GM12874 (cell line): ENCODE measurements at regions not wholly inside any gene's neighbourhood (a gene's known extent, or its start where the extent isn't known, plus 50 kb on each side); places are given as distances from the start of the nearest gene placed in this dataset.

ENCODE experiments used
- TF ChIP-seq, protein P1 (sequence below): IDR thresholded peaks from 2 replicates; pipeline ENCODE4 v1.5.1; 2011; ENCODE audit warnings: low read depth, mild to moderate bottlenecking, control low read depth, low read length, moderate library complexity; ENCODE audit not compliant: insufficient read depth

DNA sequence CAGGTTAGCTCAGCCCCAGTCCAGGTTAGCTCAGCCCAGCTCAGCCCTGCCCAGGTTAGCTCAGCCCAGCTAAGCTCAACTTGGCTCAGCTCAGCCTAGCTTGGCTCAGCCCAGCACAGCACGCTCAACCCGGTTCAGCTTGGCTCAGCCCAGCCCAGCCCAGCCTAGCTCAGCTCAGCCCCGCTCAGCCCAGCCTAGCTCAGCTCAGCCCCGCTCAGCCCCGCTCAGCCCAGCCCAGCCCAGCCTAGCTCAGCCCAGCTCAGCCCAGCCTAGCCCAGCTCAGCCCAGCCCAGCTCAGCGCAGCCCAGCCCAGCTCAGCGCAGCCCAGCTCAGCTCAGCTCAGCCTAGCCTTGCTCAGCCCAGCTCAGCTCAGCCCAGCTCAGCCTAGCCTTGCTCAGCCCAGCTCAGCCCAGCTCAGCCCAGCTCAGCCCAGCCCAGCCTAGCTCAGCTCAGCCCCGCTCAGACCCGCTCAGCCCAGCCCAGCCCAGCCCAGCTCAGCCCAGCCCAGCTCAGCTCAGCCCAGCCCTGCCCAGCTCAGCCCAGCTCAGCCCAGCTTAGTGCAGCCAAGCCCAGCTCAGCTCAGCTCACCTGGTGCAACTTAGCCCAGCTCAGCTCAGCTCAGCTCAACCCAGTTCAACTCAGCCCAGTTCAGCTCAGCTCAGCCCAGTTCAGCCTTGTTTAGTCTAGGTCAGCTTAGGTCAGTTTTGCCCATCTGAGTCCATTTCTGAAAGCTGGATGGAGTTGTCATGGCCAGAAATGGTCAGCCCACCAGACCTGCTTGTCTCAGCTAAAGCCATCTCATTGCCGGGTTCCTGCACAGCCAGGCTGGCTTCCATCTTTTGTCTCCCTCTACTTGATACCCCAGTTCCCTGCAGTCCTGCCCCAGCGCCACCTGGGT lies 333.6 kb downstream of the TMEM121 start:
- TF ChIP-seq, protein P1, sequence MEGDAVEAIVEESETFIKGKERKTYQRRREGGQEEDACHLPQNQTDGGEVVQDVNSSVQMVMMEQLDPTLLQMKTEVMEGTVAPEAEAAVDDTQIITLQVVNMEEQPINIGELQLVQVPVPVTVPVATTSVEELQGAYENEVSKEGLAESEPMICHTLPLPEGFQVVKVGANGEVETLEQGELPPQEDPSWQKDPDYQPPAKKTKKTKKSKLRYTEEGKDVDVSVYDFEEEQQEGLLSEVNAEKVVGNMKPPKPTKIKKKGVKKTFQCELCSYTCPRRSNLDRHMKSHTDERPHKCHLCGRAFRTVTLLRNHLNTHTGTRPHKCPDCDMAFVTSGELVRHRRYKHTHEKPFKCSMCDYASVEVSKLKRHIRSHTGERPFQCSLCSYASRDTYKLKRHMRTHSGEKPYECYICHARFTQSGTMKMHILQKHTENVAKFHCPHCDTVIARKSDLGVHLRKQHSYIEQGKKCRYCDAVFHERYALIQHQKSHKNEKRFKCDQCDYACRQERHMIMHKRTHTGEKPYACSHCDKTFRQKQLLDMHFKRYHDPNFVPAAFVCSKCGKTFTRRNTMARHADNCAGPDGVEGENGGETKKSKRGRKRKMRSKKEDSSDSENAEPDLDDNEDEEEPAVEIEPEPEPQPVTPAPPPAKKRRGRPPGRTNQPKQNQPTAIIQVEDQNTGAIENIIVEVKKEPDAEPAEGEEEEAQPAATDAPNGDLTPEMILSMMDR = no peak

DNA sequence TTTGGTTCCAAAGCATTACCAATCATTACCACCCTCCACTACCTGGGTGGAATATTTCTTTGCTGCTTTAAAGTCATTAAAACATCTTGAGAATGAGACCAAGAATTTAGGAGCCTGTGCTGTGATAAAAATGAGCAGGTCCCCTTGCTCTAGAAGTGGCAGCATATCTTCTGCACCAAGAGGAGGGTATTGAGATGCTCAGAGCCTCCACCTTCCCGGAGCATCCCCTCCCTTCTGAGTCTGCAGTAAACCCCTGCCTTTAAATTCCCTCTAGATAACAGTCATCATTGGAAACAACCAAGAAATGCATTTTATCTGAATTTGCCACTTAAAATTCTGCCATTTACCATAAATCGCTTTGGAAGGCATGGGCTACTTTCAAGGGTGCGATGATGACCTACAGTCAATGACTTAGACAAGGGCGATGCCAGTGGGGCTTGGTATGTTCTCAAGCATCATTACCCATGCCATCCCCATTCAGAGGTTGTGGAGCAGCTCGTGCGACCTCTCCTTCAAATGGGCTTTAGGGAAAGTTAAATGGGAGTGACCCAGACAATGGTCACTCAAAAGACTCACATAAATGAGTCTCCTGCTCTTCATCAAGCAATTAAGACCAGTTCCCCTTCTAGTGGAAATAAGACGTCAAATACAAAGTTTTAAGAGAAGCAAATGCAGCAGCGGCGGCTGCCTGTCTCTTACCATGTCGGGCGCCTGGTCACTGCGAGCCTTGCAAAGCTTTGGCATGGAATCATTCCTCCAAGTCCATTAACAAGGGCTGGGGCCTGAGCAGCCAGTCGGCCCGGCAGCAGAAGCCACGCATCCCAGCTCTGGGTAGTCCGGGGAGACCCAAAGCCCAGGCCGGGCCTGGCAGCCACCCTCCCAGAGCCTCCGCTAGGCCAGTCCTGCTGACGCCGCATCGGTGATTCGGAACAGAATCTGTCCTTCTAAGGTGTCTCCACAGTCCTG lies 334.5 kb downstream of the TMEM121 start:
- TF ChIP-seq, protein P1 = no peak

DNA sequence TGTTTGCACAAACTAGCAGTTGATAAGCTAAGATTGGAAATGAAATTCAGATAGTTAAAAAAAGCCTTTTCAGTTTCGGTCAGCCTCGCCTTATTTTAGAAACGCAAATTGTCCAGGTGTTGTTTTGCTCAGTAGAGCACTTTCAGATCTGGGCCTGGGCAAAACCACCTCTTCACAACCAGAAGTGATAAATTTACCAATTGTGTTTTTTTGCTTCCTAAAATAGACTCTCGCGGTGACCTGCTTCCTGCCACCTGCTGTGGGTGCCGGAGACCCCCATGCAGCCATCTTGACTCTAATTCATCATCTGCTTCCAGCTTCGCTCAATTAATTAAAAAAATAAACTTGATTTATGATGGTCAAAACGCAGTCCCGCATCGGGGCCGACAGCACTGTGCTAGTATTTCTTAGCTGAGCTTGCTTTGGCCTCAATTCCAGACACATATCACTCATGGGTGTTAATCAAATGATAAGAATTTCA lies 335.6 kb downstream of the TMEM121 start:
- TF ChIP-seq, protein P1 = no peak

DNA sequence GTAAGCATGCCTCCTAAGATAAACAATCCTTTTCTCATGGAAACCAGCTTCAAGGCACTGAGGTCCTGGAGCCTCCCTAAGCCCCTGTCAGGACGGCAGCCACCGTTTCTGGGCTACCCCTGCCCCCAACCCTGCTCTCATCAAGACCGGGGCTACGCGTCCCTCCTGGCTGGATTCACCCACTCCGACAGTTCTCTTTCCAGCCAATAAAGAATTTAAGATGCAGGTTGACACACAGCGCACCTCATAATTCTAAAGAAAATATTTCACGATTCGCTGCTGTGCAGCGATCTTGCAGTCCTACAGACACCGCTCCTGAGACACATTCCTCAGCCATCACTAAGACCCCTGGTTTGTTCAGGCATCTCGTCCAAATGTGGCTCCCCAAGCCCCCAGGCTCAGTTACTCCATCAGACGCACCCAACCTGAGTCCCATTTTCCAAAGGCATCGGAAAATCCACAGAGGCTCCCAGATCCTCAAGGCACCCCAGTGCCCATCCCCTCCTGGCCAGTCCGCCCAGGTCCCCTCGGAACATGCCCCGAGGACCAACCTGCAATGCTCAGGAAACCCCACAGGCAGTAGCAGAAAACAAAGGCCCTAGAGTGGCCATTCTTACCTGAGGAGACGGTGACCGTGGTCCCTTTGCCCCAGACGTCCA lies 336.3 kb downstream of the TMEM121 start:
- TF ChIP-seq, protein P1 = no peak

DNA sequence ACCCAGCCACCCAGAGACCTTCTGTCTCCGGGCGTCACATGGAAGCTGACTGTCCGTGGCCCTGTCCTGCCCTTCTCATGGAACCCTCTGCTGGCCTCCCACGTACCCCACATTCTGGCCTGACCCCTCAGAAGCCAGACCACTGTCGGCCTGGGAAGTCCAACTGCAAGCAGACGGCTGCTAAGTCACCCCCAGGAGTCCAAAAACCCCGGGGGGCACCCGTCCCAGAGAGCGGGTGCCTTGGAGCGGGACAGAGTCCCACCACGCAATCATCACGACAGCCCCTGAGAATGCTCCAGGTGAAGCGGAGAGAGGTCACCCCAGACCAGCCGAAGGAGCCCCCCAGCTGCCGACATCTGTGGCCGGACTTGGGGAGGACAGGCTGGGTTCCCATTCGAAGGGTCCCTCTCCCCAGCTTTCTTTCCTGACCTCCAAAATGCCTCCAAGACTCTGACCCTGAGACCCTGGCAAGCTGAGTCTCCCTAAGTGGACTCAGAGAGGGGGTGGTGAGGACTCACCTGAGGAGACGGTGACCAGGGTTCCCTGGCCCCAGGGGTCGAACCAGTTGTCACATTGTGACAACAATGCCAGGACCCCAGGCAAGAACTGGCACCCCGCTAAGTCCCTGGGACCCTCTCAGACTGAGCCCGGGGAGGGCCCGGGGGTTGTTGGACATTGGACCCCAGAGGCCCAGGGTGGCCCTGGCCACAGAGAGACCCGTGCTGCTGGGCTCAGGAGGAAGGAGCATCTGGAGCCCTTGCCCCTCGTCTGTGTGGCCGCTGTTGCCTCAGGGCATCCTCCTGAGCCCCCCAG lies 337.1 kb downstream of the TMEM121 start:
- TF ChIP-seq, protein P1 = no peak

DNA sequence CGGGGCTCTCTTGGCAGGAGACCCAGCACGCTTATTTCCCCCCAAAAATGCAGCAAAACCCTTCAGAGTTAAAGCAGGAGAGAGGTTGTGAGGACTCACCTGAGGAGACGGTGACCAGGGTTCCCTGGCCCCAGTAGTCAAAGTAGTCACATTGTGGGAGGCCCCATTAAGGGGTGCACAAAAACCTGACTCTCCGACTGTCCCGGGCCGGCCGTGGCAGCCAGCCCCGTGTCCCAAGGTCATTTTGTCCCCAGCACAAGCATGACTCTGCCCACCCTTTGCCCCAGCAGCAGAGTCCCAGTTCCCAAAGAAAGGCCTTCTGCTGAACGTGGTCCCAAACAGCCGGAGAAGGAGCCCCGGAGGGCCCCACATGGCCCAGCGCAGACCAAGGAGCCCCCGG lies 337.7 kb downstream of the TMEM121 start:
- TF ChIP-seq, protein P1 = no peak
